GM08714 (cell line): ENCODE measurements at regions not wholly inside any gene's neighbourhood (a gene's known extent, or its start where the extent isn't known, plus 50 kb on each side); places are given as distances from the start of the nearest gene placed in this dataset.
"Not testable (repeated sequence)": the region's sequence is repeated elsewhere in the genome, so short reads cannot be mapped to it uniquely, and the experiment has no call there.

Source experiments
- H3K4me3 ChIP-seq: fragments of 200-500 bp; sonication (Bioruptor generic); 2 replicates; pipeline ENCODE4 v1.5.1; 2014; ENCODE audit warnings: mild to moderate bottlenecking, low read length, inconsistent platforms
- ZNF274 ChIP-seq: IDR thresholded peaks from 2 replicates; pipeline ENCODE4 v1.6.1; 2012; ENCODE audit warnings: mild to moderate bottlenecking, low read depth, low read length

- no peak overlapping the region for H3K4me3 ChIP-seq
- no peak for TF ChIP-seq ZNF274
Observed at GRCh38 chr18:38644875-38645641, 1079.5 kb upstream of the CELF4 start.

GRCh38 chr18:38642711-38643110, 1077.1 kb upstream of the CELF4 start:
- no peak for TF ChIP-seq ZNF274
- H3K4me3 ChIP-seq = no peak overlapping the region

GRCh38 chr18:38639700-38640099, 1074.1 kb upstream of the CELF4 start:
- H3K4me3 ChIP-seq = not testable (repeated sequence)

- no peak for TF ChIP-seq ZNF274
- H3K4me3 ChIP-seq = no peak overlapping the region
Observed at GRCh38 chr18:38635709-38636430, 1070.3 kb upstream of the CELF4 start.

GRCh38 chr18:38634117-38634516, 1068.5 kb upstream of the CELF4 start:
- no peak overlapping the region for H3K4me3 ChIP-seq
- no peak for TF ChIP-seq ZNF274

GRCh38 chr18:38633333-38633732, 1067.7 kb upstream of the CELF4 start:
- no peak overlapping the region for H3K4me3 ChIP-seq
- no peak for TF ChIP-seq ZNF274

- no peak overlapping the region for H3K4me3 ChIP-seq
- TF ChIP-seq ZNF274 = no peak
Observed at GRCh38 chr18:38619129-38619528, 1053.5 kb upstream of the CELF4 start.

- no peak overlapping the region for H3K4me3 ChIP-seq
- TF ChIP-seq ZNF274 = no peak
Observed at GRCh38 chr18:38616306-38616705, 1050.7 kb upstream of the CELF4 start.

- TF ChIP-seq ZNF274 = no peak
Observed at GRCh38 chr18:38612904-38613303, 1047.3 kb upstream of the CELF4 start.

GRCh38 chr18:38611036-38611964, 1045.7 kb upstream of the CELF4 start:
- TF ChIP-seq ZNF274 = no peak
- no peak overlapping the region; the same call in 1 of the 2 replicates for H3K4me3 ChIP-seq

More at GRCh38 chr18:38612904-38613303, 1047.3 kb upstream of the CELF4 start:
- no peak overlapping the region for H3K4me3 ChIP-seq

- TF ChIP-seq ZNF274 = no peak
- no peak overlapping the region for H3K4me3 ChIP-seq
Observed at GRCh38 chr18:38606841-38607240, 1041.2 kb upstream of the CELF4 start.

GRCh38 chr18:38602341-38602740, 1036.7 kb upstream of the CELF4 start:
- no peak overlapping the region for H3K4me3 ChIP-seq
- no peak for TF ChIP-seq ZNF274

GRCh38 chr18:38587571-38587970, 1022.0 kb upstream of the CELF4 start:
- no peak for TF ChIP-seq ZNF274
- no peak overlapping the region for H3K4me3 ChIP-seq

GRCh38 chr18:38586327-38586726, 1020.7 kb upstream of the CELF4 start:
- H3K4me3 ChIP-seq = no peak overlapping the region
- no peak for TF ChIP-seq ZNF274
